ENCODE measurements at regions not wholly inside any gene's neighbourhood (a gene's known extent, or its start where the extent isn't known, plus 50 kb on each side); places are given as distances from the start of the nearest gene placed in this dataset.
"Not testable (repeated sequence)": the region's sequence is repeated elsewhere in the genome, so short reads cannot be mapped to it uniquely, and the experiment has no call there.

DNA sequence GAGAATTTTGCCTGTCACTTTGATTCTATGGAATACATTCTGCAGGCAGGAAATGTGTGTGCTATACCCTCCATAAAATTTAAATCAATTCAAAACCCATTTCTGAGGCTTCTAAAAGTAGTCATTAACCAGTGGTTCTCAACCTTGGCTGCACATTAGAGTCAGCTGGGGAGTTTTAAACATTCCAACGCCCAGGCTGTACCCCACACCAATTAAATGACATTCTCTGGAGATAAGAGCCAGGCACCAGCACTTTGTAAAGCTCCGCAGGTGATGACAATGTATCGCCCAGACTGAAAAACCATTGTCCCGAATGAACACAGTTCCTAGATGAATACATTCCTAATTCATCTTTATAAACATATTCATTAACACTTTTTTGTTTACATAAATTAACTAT is 110.6 kb upstream of the MB21D2 start:
- no peak for DNase-seq (ENCODE audit: low spot score)
- in situ Hi-C loops (cut with MboI; ENCODE audit: low pct_unique_long_range_greater_than_20kb, low sequenced_read_pairs, unreplicated experiment), result loop anchor here (25.0 kb wide), 2 partner anchors 466 to 534 kb away; partner anchors contain the start of gene ATP13A4
- TF ChIP-seq, protein P1, sequence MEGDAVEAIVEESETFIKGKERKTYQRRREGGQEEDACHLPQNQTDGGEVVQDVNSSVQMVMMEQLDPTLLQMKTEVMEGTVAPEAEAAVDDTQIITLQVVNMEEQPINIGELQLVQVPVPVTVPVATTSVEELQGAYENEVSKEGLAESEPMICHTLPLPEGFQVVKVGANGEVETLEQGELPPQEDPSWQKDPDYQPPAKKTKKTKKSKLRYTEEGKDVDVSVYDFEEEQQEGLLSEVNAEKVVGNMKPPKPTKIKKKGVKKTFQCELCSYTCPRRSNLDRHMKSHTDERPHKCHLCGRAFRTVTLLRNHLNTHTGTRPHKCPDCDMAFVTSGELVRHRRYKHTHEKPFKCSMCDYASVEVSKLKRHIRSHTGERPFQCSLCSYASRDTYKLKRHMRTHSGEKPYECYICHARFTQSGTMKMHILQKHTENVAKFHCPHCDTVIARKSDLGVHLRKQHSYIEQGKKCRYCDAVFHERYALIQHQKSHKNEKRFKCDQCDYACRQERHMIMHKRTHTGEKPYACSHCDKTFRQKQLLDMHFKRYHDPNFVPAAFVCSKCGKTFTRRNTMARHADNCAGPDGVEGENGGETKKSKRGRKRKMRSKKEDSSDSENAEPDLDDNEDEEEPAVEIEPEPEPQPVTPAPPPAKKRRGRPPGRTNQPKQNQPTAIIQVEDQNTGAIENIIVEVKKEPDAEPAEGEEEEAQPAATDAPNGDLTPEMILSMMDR (IDR thresholded peaks at IDR 0.05; ENCODE audit: extremely low read depth, insufficient read depth, missing control alignments), result no peak

DNA sequence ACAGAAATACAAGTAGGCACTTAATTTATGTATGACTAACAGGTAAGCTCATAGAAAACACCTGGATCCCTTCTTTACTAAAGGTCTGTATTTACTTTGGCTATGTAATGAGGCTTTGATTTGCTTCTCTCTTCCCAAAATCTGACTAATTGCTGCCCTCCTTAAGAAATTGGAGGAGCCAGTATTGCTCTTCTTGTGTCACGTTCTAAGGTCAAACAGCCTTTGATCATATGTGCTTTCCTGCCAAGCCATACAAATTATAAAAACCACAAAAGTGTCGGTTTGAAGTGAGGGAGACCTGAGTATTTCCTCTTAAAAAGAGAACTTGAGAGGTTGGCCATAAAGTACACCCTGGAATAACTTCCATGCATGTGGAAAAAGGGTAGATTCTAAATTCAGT is 112.1 kb upstream of the MB21D2 start:
- TF ChIP-seq, protein P1 (IDR thresholded peaks at IDR 0.05; ENCODE audit: extremely low read depth, insufficient read depth, missing control alignments), result no peak
- DNase-seq (ENCODE audit: low spot score), result no peak
- in situ Hi-C loops (cut with MboI; ENCODE audit: low pct_unique_long_range_greater_than_20kb, low sequenced_read_pairs, unreplicated experiment), result loop anchor here (25.0 kb wide), 2 partner anchors 467 to 533 kb away; partner anchors contain the start of gene ATP13A4

DNA sequence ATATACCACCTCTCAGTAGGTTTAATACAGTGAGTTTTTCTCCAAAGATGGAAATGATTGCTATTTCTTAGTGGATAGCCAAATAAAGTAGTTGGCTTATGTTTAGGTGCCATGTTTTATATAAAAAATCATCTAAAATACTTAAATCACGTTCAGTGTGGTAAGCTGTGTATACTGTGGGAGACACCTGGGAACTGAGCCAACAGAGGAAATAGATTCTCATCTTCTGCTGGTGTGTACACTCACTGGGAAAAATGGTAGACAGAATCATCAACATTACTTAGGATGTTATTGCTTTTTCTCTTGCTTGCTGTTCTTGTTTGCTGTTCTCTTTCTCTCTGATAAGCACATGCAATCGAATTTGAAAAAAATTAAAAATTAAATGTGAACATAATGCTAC is 112.6 kb upstream of the MB21D2 start:
- in situ Hi-C loops (cut with MboI; ENCODE audit: low pct_unique_long_range_greater_than_20kb, low sequenced_read_pairs, unreplicated experiment), result loop anchor here (25.0 kb wide), 2 partner anchors 468 to 532 kb away; partner anchors contain the start of gene ATP13A4
- no peak for DNase-seq (ENCODE audit: low spot score)
- TF ChIP-seq, protein P1 (IDR thresholded peaks at IDR 0.05; ENCODE audit: extremely low read depth, insufficient read depth, missing control alignments), result no peak

DNA sequence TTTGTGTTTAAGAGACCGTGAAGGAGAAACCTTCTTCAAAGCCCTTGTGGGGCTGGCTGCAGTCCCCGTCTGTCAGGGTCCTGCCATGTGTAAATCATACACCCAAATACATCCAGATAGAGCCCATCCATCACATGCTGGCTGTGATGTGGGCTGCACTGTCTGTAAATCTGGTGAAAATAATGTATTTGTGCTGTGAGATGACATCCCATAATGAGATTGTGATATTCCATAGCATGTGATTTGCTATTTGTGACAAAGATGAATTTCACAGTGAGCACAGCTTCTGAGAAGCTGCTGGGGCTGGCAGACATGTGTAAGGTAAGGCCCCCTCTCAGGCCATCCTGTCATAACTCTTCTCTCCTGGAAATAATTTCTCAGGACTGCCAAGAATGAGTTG is 114.3 kb upstream of the MB21D2 start:
- DNase-seq (ENCODE audit: low spot score), result no peak
- in situ Hi-C loops (cut with MboI; ENCODE audit: low pct_unique_long_range_greater_than_20kb, low sequenced_read_pairs, unreplicated experiment), result loop anchor here (25.0 kb wide), 2 partner anchors 470 to 530 kb away; partner anchors contain the start of gene ATP13A4
- TF ChIP-seq, protein P1 (IDR thresholded peaks at IDR 0.05; ENCODE audit: extremely low read depth, insufficient read depth, missing control alignments), result no peak

DNA sequence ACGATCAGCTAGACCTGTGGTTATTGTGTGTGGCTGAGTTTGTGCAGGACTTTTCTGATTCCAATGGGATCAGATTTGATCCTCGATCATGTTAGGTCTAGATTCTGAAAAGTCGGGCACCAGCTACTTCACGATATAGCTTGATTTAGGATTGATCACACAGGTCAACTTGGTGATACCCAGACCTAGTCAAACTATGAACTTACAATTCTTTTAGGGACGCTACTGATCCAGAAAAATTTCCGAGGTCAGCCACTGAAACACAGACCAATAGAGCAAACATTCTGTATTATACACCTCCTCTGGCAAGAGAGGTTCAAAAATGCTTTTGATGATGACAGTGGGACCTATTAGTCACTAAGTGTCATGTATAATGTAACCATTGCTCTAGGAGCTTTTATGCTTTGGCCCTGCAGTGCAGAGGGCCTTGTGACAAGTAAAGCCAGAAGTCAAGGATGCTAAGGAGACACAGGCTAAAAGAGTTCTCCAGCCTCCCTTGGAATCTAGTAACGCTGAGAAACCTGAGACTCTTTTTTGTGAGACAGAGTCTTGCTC is 115.6 kb upstream of the MB21D2 start:
- DNase-seq (ENCODE audit: low spot score), result no peak
- in situ Hi-C loops (cut with MboI; ENCODE audit: low pct_unique_long_range_greater_than_20kb, low sequenced_read_pairs, unreplicated experiment), result loop anchor here (25.0 kb wide), 2 partner anchors 471 to 529 kb away; partner anchors contain the start of gene ATP13A4
- TF ChIP-seq, protein P1 (IDR thresholded peaks at IDR 0.05; ENCODE audit: extremely low read depth, insufficient read depth, missing control alignments), result no peak

DNA sequence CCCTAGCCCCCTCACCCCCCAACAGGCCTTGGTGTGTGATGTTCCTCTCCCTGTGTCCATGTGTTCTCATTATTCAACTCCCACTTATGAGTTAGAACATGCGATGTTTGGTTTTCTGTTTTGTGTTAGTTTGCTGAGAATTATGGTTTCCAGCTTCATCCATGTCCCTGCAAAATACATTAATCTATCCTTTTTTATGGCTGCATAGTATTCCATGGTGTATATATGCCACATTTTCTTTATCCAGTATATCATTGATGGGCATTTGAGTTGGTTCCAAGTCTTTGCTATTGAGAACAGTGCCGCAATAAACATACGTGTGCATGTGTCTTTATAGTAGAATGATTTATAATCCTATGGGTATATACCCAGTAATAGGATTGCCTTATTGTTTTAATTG is 120.2 kb upstream of the MB21D2 start:
- DNase-seq (ENCODE audit: low spot score), result not testable (repeated sequence)
- in situ Hi-C loops (cut with MboI; ENCODE audit: low pct_unique_long_range_greater_than_20kb, low sequenced_read_pairs, unreplicated experiment), result loop anchor here (25.0 kb wide), 2 partner anchors 476 to 524 kb away; partner anchors contain the start of gene ATP13A4

DNA sequence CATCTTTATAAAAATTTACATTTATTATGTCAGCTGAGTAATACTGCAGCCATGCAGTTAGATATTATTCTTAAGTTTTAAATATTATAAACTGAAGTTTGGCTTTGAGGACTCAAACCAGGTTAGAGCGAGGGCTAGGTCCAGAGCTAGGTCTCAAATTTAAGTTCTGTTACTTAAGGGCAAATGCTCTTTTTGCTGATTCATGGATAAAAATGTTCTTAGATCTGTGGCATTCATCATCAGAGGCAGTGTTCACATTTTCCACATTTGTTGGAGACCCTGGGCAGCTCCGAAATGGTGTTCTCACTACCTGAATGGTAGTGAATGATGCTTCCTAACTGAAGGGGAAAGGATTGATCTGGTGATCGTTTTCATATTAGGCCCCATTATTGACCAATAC is 121.4 kb upstream of the MB21D2 start:
- TF ChIP-seq, protein P1 (IDR thresholded peaks at IDR 0.05; ENCODE audit: extremely low read depth, insufficient read depth, missing control alignments), result no peak
- in situ Hi-C loops (cut with MboI; ENCODE audit: low pct_unique_long_range_greater_than_20kb, low sequenced_read_pairs, unreplicated experiment), result loop anchor here (25.0 kb wide), 2 partner anchors 477 to 523 kb away; partner anchors contain the start of gene ATP13A4
- DNase-seq (ENCODE audit: low spot score), result no peak
